ENCODE measurements at regions not wholly inside any gene's neighbourhood (a gene's known extent, or its start where the extent isn't known, plus 50 kb on each side); places are given as distances from the start of the nearest gene placed in this dataset.

DNA sequence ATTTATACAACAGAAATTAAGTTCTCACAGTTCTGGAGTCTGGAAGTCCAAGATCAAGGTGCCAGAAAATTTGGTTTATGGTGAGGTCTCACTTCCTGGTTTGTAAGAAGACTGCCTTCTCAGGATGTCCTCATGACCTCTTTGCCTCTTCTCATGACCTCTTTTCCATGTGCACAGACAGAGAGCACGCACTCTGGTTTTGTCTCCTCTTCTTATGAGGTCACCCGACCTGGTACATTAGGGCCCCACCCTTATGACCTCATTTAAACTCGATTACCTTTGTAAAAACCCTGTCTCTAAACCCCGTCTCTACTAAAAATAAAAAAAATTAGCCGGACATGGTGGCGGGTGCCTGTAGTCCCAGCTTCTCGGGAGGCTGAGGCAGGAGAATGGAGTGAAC lies 155.9 kb downstream of the KIT start:
- no peak for DNase-seq
- H3K9me3 ChIP-seq: no peaks in the 10 kb centered on the region
- no peaks in the 10 kb centered on the region for H3K36me3 ChIP-seq
- H3K4me3 ChIP-seq (ENCODE audit: low read depth, low read length): no peak overlapping the region
- TF ChIP-seq, protein P1, sequence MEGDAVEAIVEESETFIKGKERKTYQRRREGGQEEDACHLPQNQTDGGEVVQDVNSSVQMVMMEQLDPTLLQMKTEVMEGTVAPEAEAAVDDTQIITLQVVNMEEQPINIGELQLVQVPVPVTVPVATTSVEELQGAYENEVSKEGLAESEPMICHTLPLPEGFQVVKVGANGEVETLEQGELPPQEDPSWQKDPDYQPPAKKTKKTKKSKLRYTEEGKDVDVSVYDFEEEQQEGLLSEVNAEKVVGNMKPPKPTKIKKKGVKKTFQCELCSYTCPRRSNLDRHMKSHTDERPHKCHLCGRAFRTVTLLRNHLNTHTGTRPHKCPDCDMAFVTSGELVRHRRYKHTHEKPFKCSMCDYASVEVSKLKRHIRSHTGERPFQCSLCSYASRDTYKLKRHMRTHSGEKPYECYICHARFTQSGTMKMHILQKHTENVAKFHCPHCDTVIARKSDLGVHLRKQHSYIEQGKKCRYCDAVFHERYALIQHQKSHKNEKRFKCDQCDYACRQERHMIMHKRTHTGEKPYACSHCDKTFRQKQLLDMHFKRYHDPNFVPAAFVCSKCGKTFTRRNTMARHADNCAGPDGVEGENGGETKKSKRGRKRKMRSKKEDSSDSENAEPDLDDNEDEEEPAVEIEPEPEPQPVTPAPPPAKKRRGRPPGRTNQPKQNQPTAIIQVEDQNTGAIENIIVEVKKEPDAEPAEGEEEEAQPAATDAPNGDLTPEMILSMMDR (IDR thresholded peaks at IDR 0.05; ENCODE audit: low read depth, low read length): no peak
- H3K27me3 ChIP-seq: no peaks in the 10 kb centered on the region
- H3K4me1 ChIP-seq: no peaks in the 10 kb centered on the region

DNA sequence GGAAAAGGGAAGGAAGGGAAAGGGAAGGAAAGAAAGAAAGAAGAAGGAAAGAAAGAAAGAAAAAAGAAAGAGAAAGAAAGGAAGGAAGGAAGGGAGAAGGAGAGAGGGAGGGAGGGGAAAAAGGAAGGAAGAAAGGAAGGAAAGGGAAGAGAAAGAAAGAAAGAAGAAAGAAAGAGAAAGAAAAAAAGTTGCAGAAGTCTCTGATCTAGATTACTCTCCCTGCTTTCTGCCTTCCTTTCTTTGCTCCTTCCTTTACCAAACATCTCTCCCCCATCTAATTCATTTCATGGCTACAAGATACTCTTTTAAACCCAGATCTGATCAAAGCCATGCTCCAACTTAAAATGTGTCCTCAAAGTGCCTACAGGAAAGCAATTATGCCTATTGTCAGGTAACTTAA lies 148.6 kb downstream of the KIT start:
- Histone ChIP-seq H3K4me1 (no peaks in the 10 kb centered on the region), H3K27me3 (no peaks in the 10 kb centered on the region), H3K4me3 (ENCODE audit: low read depth, low read length) (no peak overlapping the region), H3K36me3 (no peaks in the 10 kb centered on the region), H3K9me3 (no peaks in the 10 kb centered on the region)
- TF ChIP-seq, protein P1 (IDR thresholded peaks at IDR 0.05; ENCODE audit: low read depth, low read length): no peak
- DNase-seq: no peak

DNA sequence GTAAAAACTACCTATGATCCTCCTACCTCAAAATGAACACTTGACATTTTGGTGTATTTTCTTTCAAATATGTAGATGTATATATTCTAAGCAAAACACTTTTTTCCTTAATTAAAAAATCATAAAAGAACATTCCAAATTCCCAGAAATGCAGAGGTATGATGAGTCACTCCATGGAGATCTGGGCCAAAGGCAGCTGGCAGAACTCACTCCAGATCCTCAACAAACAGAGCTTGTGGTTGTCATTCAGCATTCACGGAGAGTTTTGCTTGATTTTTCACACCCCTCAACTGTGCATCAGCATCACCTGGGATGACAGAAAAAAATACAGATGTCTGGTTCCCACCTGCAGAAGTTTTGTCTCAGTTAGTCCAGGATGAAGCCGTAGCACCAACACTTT lies 144.6 kb downstream of the KIT start:
- DNase-seq: no peak
- TF ChIP-seq, protein P1 (IDR thresholded peaks at IDR 0.05; ENCODE audit: low read depth, low read length): no peak
- H3K4me3 ChIP-seq (ENCODE audit: low read depth, low read length): no peak overlapping the region

DNA sequence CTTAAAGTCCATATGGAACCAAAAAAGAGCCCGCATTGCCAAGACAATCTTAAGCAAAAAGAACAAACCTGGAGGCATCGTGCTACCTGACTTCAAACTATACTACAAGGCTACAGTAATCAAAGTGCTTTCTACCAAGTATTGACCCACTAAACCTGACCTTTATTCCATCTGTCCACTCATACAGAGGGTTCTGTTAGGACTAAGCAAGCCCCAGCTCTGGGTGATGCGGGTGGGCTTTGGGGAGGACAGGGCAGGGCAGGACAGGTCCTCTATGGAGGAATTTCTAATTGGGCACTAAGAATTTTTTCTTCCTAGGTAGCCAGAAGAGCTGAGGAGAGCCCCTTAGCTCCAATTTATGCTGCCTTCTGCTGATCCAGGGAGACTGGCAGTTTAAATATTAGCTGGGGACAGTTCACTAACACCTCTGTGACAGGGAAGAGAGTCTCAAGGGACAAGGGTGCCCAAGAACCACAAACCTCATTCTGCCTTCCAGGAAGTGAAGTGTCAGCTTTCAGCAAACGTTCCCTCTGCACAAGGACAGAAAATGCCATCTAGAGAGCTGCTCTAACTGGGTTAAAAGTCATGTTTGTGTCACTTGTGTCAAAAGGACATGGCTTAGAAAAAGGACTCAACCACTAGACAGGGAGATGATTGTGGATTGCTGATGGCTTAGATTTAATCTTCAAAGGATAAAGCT lies 143.2 kb downstream of the KIT start:
- TF ChIP-seq, protein P1 (IDR thresholded peaks at IDR 0.05; ENCODE audit: low read depth, low read length): no peak
- no peaks in the 10 kb centered on the region for H3K36me3 ChIP-seq
- no peaks in the 10 kb centered on the region for H3K4me1 ChIP-seq
- no peaks in the 10 kb centered on the region for H3K9me3 ChIP-seq
- H3K27me3 ChIP-seq: no peaks in the 10 kb centered on the region
- no peak for DNase-seq
- no peak overlapping the region for H3K4me3 ChIP-seq (ENCODE audit: low read depth, low read length)

More for the DNA sequence above, 144.6 kb downstream of the KIT start:
- Histone ChIP-seq H3K36me3 (no peaks in the 10 kb centered on the region), H3K27me3 (no peaks in the 10 kb centered on the region), H3K4me1 (no peaks in the 10 kb centered on the region), H3K9me3 (no peaks in the 10 kb centered on the region)

DNA sequence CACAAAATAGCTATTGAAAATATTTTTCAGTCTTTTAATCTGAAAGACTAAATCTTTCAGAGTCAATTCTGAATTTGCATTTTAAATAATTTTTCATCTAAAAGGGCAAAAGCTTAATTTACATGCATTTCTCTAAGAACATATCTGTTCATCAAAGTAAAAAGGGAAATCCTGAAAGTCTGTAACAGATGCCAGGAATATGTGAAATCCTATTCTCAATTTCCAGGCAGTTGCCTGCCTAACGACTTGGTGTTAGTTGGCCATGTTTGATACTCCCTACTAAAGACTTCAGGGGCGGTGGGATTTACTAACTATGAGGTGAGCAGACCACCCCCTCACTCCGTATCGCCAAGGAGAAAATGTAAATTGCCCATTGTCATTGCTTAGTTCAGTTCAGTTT lies 136.8 kb downstream of the KIT start:
- no peaks in the 10 kb centered on the region for H3K4me1 ChIP-seq
- TF ChIP-seq, protein P1 (IDR thresholded peaks at IDR 0.05; ENCODE audit: low read depth, low read length): no peak
- no peak for DNase-seq

DNA sequence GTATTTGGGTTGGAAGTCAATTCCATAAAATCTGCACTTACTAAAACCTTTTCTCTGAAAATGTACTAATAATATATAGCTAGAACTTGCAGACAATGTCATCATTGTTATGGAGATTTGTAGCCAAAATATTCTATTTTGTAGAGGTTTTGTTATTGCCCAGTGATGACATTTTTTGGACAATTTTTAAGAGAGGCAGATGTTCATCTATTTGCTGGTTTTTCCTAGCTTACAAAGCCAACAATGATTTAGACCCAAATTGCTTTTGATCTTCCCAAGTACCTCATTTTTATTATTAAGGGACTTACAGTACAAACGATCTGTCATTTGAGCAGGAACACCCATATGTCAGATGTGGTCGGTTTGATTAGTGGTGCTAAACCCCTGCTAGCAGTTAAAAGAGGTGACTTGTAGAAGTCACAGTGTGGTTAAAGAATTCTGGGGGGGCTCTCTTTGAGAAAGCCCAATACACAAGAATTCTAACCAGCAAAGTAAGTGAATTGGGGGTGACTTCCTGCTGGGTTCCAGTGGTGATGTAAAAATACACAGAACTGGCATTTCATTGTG lies 136.2 kb downstream of the KIT start:
- no peak for DNase-seq
- no peaks in the 10 kb centered on the region for H3K27me3 ChIP-seq
- no peaks in the 10 kb centered on the region for H3K36me3 ChIP-seq
- no peak overlapping the region for H3K4me3 ChIP-seq (ENCODE audit: low read depth, low read length)
- no peaks in the 10 kb centered on the region for H3K9me3 ChIP-seq
- TF ChIP-seq, protein P1 (IDR thresholded peaks at IDR 0.05; ENCODE audit: low read depth, low read length): no peak
- no peaks in the 10 kb centered on the region for H3K4me1 ChIP-seq

More for the DNA sequence above, 136.8 kb downstream of the KIT start:
- no peak overlapping the region for H3K4me3 ChIP-seq (ENCODE audit: low read depth, low read length)
- no peaks in the 10 kb centered on the region for H3K27me3 ChIP-seq
- no peaks in the 10 kb centered on the region for H3K9me3 ChIP-seq
- H3K36me3 ChIP-seq: no peaks in the 10 kb centered on the region

All from BE2C (cell line).